Gastroesophageal sphincter (tissue), 4 donors: ENCODE measurements at regions not wholly inside any gene's neighbourhood (a gene's known extent, or its start where the extent isn't known, plus 50 kb on each side); places are given as distances from the start of the nearest gene placed in this dataset.

ENCODE experiments used
- ATAC-seq: fragments of 150-250 bp; one replicate; pipeline ENCODE4 v1.9.1; 2016; ENCODE audit warnings: mild to moderate bottlenecking, moderate library complexity
- H3K27ac ChIP-seq, 4 donors: fragments of 200-600 bp; sonication (generic) in 3 of 4; 1 replicate in 3 of 4; 2 replicates in 1 of 4; pipeline ENCODE4 v1.5.1; 2016 to 2019
- H3K27me3 ChIP-seq: fragments of 200-600 bp; sonication (generic); one replicate; pipeline ENCODE4 v1.5.1; 2019
- H3K36me3 ChIP-seq, 2 donors: fragments of 200-600 bp; sonication (generic); one replicate each; pipeline ENCODE4 v1.5.1; 2019; ENCODE audit warnings: control low read depth in 1 of 2
- H3K4me1 ChIP-seq, 3 donors: fragments of 200-600 bp; sonication (generic); 1 replicate in 2 of 3; 2 replicates in 1 of 3; pipeline ENCODE4 v1.5.1; 2016 to 2019; ENCODE audit warnings: control low read depth in 2 of 3
- H3K4me3 ChIP-seq, 2 donors: fragments of 200-600 bp; sonication (generic); one replicate each; pipeline ENCODE4 v1.5.1; 2019; ENCODE audit warnings: mild to moderate bottlenecking in 1 of 2, moderate library complexity in 1 of 2
- H3K9me3 ChIP-seq, 3 donors: fragments of 200-600 bp; sonication (generic); one replicate each; pipeline ENCODE4 v1.5.1; 2017 to 2019; ENCODE audit warnings: control low read depth in 2 of 3
- CTCF ChIP-seq, 4 experiments: fragments of 200-600 bp in 2 of 4; fragments of 450-650 bp in 2 of 4; sonication (generic) in 1 of 4; IDR thresholded peaks; one replicate each; pipeline ENCODE4 v1.5.1; 2017 to 2019; ENCODE audit warnings: antibody characterized with exemption in 4 of 4, mild to moderate bottlenecking in 2 of 4, moderate library complexity in 2 of 4
- EP300 ChIP-seq: sonication (generic); formaldehyde crosslinking; IDR thresholded peaks from one replicate; pipeline ENCODE4 v1.6.1; 2017; ENCODE audit warnings: antibody characterized with exemption, mild to moderate bottlenecking
- POLR2A ChIP-seq, 2 donors: fragments of 450-650 bp; IDR thresholded peaks; one replicate each; pipeline ENCODE4 v1.6.1; 2017; ENCODE audit warnings: antibody characterized with exemption in 2 of 2, mild to moderate bottlenecking in 2 of 2, moderate library complexity in 1 of 2
- POLR2AphosphoS5 ChIP-seq: sonication (generic); formaldehyde crosslinking; IDR thresholded peaks from one replicate; pipeline ENCODE4 v1.6.1; 2017; ENCODE audit warnings: antibody characterized with exemption
- WGBS, 2 donors: methylation state at CpG; one replicate each; pipeline ENCODE4 v1.1.5; 2018; ENCODE audit warnings: low coverage in 1 of 2; 5-methylcytosine and 5-hydroxymethylcytosine counted together

GRCh38 chr12:77486872-77487271 is 343.8 kb upstream of the NAV3 start:
- 38 to 67% methylated on average over 1 of the region's 1 CpG for WGBS, 2 donors
- ATAC-seq, result no peak
- no peaks in the 10 kb centered on the region for H3K9me3 ChIP-seq
- H3K36me3 ChIP-seq, result no peaks in the 10 kb centered on the region
- no peak overlapping the region for H3K4me3 ChIP-seq
- H3K27ac ChIP-seq, result no peak overlapping the region
- H3K27me3 ChIP-seq, result no peaks in the 10 kb centered on the region
- H3K4me1 ChIP-seq, result no peaks in the 10 kb centered on the region
- no peak for TF ChIP-seq EP300
- no peak for TF ChIP-seq CTCF (IDR thresholded peaks at IDR 0.05)
- TF ChIP-seq POLR2AphosphoS5, result no peak
- no peak for TF ChIP-seq POLR2A (IDR thresholded peaks at IDR 0.05)

- Histone ChIP-seq H3K36me3 (no peaks in the 10 kb centered on the region), H3K9me3 (no peaks in the 10 kb centered on the region), H3K27me3 (no peaks in the 10 kb centered on the region), H3K4me3 (no peak overlapping the region), H3K27ac (no peak overlapping the region), H3K4me1 (no peaks in the 10 kb centered on the region)
- 69 to 87% methylated on average over 3 of the region's 3 CpGs for WGBS, 2 donors
- no peak for TF ChIP-seq EP300
- no peak for TF ChIP-seq CTCF (IDR thresholded peaks at IDR 0.05)
- TF ChIP-seq POLR2AphosphoS5, result no peak
- TF ChIP-seq POLR2A (IDR thresholded peaks at IDR 0.05), result no peak
- ATAC-seq, result no peak
Measured at GRCh38 chr12:77485961-77486854, 344.5 kb upstream of the NAV3 start.

GRCh38 chr12:77481687-77482086 is 349.0 kb upstream of the NAV3 start:
- TF ChIP-seq POLR2A (IDR thresholded peaks at IDR 0.05) (no peak), CTCF (IDR thresholded peaks at IDR 0.05) (no peak), POLR2AphosphoS5 (no peak), EP300 (no peak)
- Histone ChIP-seq H3K9me3 (no peaks in the 10 kb centered on the region), H3K27ac (no peak overlapping the region), H3K27me3 (no peaks in the 10 kb centered on the region), H3K4me3 (no peak overlapping the region), H3K36me3 (no peaks in the 10 kb centered on the region), H3K4me1 (no peaks in the 10 kb centered on the region)
- no peak for ATAC-seq
- WGBS, 2 donors, result 83 to 100% methylated on average over 1 of the region's 1 CpG

DNA sequence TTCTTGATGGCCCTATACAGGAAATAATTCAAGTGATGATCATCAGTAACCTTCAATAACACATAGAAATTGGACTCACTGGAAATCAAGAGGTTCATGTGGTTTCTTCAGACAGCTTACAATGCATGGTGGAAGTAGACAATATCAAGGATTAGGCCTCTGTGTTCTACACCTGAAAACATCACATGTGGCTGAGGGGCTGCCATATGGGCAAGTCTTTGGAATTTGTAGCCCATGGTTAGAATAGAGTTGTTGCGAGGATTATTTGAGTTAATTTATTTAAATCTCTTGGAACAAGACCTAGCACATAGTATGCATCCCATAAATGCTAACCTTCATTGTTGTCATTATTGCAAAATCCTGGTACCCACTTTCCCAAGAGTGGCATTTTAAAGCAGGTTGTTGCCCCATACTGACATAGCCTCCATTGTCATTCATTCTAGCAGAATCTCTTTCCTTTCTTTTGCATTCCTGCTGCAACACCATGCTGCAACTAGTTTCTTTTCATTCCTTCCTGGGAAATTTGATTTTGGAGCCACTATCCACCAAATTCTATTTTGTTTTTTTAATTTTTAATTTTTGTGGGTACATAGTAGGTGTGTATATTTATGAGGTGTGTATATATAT is 352.7 kb upstream of the NAV3 start:
- TF ChIP-seq POLR2A (IDR thresholded peaks at IDR 0.05) (no peak), EP300 (no peak), POLR2AphosphoS5 (no peak), CTCF (IDR thresholded peaks at IDR 0.05) (no peak)
- 100% methylated on average over 1 of the region's 1 CpG for WGBS, 2 donors
- H3K9me3 ChIP-seq, result no peaks in the 10 kb centered on the region
- no peak overlapping the region for H3K4me3 ChIP-seq
- no peak for ATAC-seq
- H3K4me1 ChIP-seq, result no peaks in the 10 kb centered on the region
- H3K27me3 ChIP-seq, result no peaks in the 10 kb centered on the region
- H3K36me3 ChIP-seq, result no peaks in the 10 kb centered on the region
- H3K27ac ChIP-seq, result no peak overlapping the region

DNA sequence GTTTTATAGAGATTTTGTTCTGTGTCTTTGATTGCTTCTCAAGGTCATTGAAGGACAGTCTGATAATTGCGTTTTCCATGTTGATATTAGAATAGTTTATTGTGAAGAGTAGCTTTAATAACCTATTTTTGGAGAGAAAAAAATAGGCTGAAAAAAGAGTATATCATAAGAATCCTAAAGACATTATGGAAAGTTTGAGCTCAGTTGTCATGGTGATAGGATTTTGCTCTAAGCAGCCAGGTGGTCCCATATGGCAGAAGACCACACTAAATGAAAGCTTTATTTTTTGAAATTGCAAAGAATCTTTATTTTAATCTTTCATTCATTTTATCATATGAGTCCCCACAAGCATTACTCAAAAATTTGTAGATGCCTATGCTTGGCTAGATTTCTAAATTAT is 358.9 kb upstream of the NAV3 start:
- H3K27me3 ChIP-seq, result no peaks in the 10 kb centered on the region
- no peak overlapping the region for H3K27ac ChIP-seq
- TF ChIP-seq CTCF (IDR thresholded peaks at IDR 0.05), result no peak
- TF ChIP-seq POLR2AphosphoS5, result no peak
- TF ChIP-seq POLR2A (IDR thresholded peaks at IDR 0.05), result no peak
- TF ChIP-seq EP300, result no peak
- H3K9me3 ChIP-seq, result no peaks in the 10 kb centered on the region
- H3K4me3 ChIP-seq, result no peak overlapping the region
- WGBS, 2 donors, result 30 to 71% methylated on average over 1 of the region's 1 CpG
- H3K4me1 ChIP-seq, result no peaks in the 10 kb centered on the region
- no peak for ATAC-seq
- no peaks in the 10 kb centered on the region for H3K36me3 ChIP-seq
